ENCODE measurements at regions not wholly inside any gene's neighbourhood (a gene's known extent, or its start where the extent isn't known, plus 50 kb on each side); places are given as distances from the start of the nearest gene placed in this dataset.

DNA sequence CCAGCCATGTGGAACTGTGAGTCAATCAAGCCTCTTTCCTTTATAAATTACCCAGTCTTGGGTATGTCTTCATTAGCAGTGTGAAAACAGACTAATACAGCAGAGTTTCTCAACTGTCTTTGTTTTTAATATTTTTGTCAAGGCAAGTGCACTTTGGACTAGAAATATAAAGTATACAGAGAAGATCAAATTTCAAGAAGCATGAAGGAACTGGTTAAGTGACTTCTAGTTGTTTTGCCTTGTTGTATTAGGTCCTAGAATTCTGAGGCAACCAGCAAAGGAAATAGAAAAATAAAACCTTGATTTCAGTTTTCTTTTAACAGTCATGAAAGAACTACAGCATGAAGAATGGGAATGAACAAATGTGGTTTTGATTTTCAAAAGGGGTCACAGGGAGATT, 131.1 kb upstream of the PTGFR start:
- ATAC-seq (ENCODE audit: low read depth) (no peak), DNase-seq (no peak)
- Histone ChIP-seq H3K4me3 (ENCODE audit: control extremely low read depth in 1 of 5, extremely low read depth in 1 of 5, insufficient read depth in 1 of 5, low read depth in 2 of 5, low read length in 4 of 5) (no peak overlapping the region), H4K20me1 (ENCODE audit: control insufficient read depth, insufficient read depth, low read length, poor library complexity, severe bottlenecking) (no peaks in the 10 kb centered on the region), H2AFZ (ENCODE audit: insufficient read depth, low read depth, low read length, poor library complexity, severe bottlenecking) (no peak overlapping the region), H3K9ac (ENCODE audit: low read length) (no peak overlapping the region), H3K27ac (ENCODE audit: low read length in 2 of 2) (no peak overlapping the region), H3K9me3 (ENCODE audit: control extremely low read depth in 1 of 3, control insufficient read depth in 2 of 3, insufficient read depth in 1 of 3, low read length in 2 of 3) (no peaks in the 10 kb centered on the region), H3K4me1 (ENCODE audit: control insufficient read depth in 2 of 2, insufficient read depth in 2 of 2, low read length in 2 of 2) (no peaks in the 10 kb centered on the region), H3K27me3 (replicated peaks in 1 of 4; ENCODE audit: control extremely low read depth in 1 of 4, control insufficient read depth in 3 of 4, insufficient read depth in 4 of 4, low read length in 3 of 4) (no peaks in the 10 kb centered on the region), H3K4me2 (replicated peaks; ENCODE audit: low read depth, low read length, poor library complexity, severe bottlenecking) (no peak overlapping the region), H3K79me2 (ENCODE audit: control insufficient read depth, insufficient read depth, low read length) (no peaks in the 10 kb centered on the region), H3K36me3 (replicated peaks in 1 of 2; ENCODE audit: control extremely low read depth in 1 of 2, control insufficient read depth in 1 of 2, extremely low read depth in 1 of 2, insufficient read depth in 2 of 2, low read length in 1 of 2) (no peaks in the 10 kb centered on the region)
- no peak overlapping the region for H3K4me3 Mint-ChIP-seq
- no peaks in the 10 kb centered on the region for H3K4me1 Mint-ChIP-seq
- no peak overlapping the region for H3K27ac Mint-ChIP-seq
- TF ChIP-seq EZH2 (IDR thresholded peaks at IDR 0.05; ENCODE audit: borderline replicate concordance, insufficient read depth, low read depth, low read length, poor library complexity, severe bottlenecking) (no peak), CTCF (IDR thresholded peaks at IDR 0.05) (no peak)
- CTCF ChIA-PET: no interaction called here
- POLR2A ChIA-PET: no interaction called here
- H3K27me3 Mint-ChIP-seq: peaks cover 3% of the 10 kb centered on the region
- H3K9me3 Mint-ChIP-seq (ENCODE audit: insufficient read depth): no peaks in the 10 kb centered on the region
- intact Hi-C loops (cut with micrococcal nuclease): no loop called here

GRCh38 chr1:78360584-78360983, 130.2 kb upstream of the PTGFR start:
- TF ChIP-seq EZH2 (IDR thresholded peaks at IDR 0.05; ENCODE audit: borderline replicate concordance, insufficient read depth, low read depth, low read length, poor library complexity, severe bottlenecking) (no peak), CTCF (IDR thresholded peaks at IDR 0.05) (no peak)
- no peak overlapping the region for H3K27ac Mint-ChIP-seq
- Histone ChIP-seq H3K79me2 (ENCODE audit: control insufficient read depth, insufficient read depth, low read length) (no peaks in the 10 kb centered on the region), H3K27ac (ENCODE audit: low read length in 2 of 2) (no peak overlapping the region), H4K20me1 (ENCODE audit: control insufficient read depth, insufficient read depth, low read length, poor library complexity, severe bottlenecking) (no peaks in the 10 kb centered on the region), H3K4me3 (ENCODE audit: control extremely low read depth in 1 of 5, extremely low read depth in 1 of 5, insufficient read depth in 1 of 5, low read depth in 2 of 5, low read length in 4 of 5) (no peak overlapping the region), H3K36me3 (replicated peaks in 1 of 2; ENCODE audit: control extremely low read depth in 1 of 2, control insufficient read depth in 1 of 2, extremely low read depth in 1 of 2, insufficient read depth in 2 of 2, low read length in 1 of 2) (no peaks in the 10 kb centered on the region), H3K9me3 (ENCODE audit: control extremely low read depth in 1 of 3, control insufficient read depth in 2 of 3, insufficient read depth in 1 of 3, low read length in 2 of 3) (no peaks in the 10 kb centered on the region), H3K27me3 (replicated peaks in 1 of 4; ENCODE audit: control extremely low read depth in 1 of 4, control insufficient read depth in 3 of 4, insufficient read depth in 4 of 4, low read length in 3 of 4) (no peaks in the 10 kb centered on the region), H3K9ac (ENCODE audit: low read length) (no peak overlapping the region), H3K4me1 (ENCODE audit: control insufficient read depth in 2 of 2, insufficient read depth in 2 of 2, low read length in 2 of 2) (no peaks in the 10 kb centered on the region), H2AFZ (ENCODE audit: insufficient read depth, low read depth, low read length, poor library complexity, severe bottlenecking) (no peak overlapping the region), H3K4me2 (replicated peaks; ENCODE audit: low read depth, low read length, poor library complexity, severe bottlenecking) (no peak overlapping the region)
- POLR2A ChIA-PET: no interaction called here
- intact Hi-C loops (cut with micrococcal nuclease): no loop called here
- H3K4me3 Mint-ChIP-seq: no peak overlapping the region
- ATAC-seq (ENCODE audit: low read depth): no peak
- peaks cover 7% of the 10 kb centered on the region for H3K27me3 Mint-ChIP-seq
- no peaks in the 10 kb centered on the region for H3K9me3 Mint-ChIP-seq (ENCODE audit: insufficient read depth)
- CTCF ChIA-PET: no interaction called here
- no peaks in the 10 kb centered on the region for H3K4me1 Mint-ChIP-seq
- DNase-seq: no peak

Measured in B cell (primary cell).